Hippocampal formation (tissue), 2 donors: ENCODE measurements at regions not wholly inside any gene's neighbourhood (a gene's known extent, or its start where the extent isn't known, plus 50 kb on each side); places are given as distances from the start of the nearest gene placed in this dataset.
"Not testable (repeated sequence)": the region's sequence is repeated elsewhere in the genome, so short reads cannot be mapped to it uniquely, and the experiment has no call there.

Experiments used
- DNase-seq, 2 donors: peaks; one replicate each; lab custom pipeline; 2025; lab: John Stamatoyannopoulos, UW

DNA sequence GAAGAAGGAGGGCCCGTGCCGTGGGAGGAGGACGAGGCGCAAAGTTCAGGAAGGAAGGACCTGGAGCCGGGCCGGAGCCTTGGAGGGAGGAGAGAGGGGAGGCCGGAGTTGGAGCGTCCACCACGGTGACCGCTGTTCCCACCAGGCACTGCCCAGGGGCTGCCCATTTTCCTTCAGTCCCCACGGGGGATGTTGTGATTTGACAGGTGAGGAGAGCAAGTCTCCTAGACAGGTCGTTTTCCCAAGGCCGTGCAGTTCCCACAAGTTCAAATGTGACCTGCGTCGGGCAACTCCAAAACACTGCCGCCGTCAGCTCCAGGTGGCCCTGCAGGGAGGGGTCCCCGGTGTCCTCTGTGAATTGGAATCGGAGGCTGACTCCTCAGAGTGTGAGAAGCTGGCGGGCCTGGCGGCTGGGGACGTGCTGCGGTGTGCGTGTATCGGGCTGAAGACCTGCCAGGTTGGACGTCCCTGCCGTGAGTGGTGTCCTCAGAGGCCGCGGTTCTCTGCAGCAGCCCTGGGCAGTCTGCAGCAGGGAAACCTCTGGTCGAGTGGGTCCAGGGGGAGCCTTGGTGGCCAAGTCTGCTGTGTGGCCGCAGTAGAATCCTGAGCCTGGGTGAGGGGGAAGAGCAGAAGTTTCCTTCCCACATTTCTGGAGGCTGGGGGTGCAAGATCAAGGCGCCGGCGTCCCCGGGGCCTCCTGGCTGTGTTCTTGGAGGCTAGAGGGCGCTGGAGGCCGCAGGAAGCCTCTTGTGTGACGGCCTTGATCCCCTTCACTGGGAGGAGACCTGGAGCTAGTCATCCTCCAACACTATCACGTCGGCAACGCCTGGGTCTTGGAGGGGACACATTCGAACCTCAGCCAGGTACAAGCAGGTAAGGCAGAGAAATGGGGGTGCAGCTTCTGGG lies 115.1 kb upstream of the FRMD1 start:
- no peak for DNase-seq

DNA sequence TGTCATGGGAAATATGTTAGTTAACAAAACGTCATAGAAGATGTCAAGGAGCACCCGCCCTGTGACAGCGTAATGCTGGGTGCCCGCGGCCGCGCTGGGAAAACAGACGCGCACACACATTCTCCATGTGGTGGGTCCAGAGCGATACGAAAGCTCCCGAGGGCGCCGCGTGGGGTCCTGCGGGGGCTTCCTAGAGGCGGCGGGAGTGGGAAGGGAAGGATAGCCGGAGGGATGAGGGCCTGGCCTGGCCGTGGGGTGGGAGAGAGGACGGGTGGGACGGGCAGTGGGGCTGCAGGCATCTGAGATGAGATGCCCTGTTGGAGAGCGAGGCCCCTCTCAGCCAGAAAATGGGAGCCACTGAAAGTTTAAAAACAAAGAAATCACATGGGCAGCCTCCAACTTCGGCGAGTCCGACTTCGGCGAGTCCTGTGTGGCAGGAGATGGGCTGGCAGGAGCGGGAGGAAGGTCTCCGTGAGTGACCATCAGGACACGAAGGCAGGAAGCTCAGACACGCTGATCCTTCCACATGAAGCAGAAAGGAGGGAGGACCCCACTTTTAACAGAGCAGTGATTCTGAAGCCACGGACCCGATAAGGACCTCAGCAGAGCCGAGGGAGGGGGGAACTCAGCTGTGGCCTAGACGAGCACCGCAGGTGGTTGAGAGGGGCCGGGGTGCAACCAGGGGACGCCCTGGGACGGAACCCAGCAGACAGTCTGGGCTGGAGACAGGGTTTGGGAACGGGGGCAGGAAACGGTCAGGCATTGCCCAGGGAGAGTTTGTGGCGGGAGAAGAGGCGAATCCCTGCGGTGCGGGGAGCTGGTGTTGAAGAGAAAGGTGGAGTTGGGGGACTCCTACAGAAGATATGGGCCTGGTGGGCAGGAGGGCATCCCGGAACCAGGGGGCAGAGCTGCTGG lies 114.1 kb upstream of the FRMD1 start:
- no peak for DNase-seq

DNA sequence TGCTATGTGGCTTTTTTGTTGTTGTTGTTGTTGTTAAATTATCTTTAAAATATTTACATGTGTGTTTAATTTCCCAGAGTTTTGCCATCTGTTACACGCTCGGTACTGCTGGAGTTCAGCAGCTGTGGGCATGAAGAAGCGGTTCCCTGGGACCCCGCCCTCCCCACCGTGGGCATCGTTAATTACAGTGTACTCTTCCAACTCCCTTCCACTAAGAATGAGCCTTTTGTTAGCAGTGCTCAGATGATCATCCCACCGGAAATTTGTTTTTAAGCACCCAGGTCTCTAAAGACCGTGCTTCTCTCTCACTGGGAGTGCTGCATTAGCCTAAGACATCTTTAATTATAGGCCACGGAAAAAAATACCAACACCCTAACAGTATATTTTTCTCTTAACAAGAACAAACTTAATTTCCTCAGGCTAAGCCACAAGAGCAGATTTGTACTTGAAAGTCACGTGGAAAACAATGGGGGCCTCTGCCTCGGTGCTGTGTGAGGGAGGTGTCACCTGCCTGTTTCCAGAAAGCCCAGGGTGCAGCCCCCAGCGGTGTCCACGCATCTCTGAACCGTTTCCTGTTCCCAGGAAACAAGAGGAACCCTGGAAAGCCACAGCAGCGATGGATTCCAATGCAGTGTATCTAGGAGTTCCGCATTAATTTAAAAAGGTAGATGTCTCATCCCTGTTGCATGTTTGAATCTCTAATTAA lies 113.3 kb upstream of the FRMD1 start:
- DNase-seq: no peak

DNA sequence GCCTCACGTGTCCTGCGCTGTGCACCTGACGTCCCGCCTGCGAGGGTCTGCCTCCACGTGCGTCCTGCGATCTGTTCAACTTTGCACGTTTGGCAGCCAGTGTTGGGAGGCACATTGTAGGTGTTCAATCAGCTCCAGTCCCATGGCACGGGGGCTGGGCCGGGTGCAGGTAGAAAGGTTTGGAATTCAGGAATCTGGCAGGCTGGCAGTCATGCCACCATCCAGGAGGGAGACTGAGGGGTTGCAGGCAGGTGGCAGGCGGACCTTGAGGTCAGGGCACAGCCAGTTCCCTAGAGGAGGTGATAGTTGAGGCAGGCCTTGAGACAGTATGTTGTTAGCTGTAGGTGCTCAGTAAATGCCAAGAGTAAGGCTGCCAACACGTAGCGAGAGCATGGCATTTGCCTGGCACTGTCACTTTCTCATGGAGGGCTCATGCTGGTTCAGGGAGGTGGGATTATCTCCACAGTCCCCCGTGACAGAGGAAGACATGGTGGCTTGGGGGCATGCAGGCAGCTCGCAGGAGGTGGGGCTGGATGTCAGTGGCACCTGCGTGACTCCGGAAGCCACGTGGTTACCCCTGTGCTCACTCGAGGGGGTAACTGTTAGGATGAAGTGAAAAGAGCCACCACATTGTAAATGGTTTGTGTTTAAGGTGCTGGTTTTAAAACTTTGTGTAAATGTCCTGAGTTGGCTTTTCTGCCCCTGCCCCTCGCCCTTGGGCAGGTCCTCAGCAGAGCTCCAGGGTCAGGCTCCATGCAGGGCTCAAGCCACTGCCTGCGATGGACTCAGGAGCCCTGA lies 111.8 kb upstream of the FRMD1 start:
- DNase-seq: no peak

DNA sequence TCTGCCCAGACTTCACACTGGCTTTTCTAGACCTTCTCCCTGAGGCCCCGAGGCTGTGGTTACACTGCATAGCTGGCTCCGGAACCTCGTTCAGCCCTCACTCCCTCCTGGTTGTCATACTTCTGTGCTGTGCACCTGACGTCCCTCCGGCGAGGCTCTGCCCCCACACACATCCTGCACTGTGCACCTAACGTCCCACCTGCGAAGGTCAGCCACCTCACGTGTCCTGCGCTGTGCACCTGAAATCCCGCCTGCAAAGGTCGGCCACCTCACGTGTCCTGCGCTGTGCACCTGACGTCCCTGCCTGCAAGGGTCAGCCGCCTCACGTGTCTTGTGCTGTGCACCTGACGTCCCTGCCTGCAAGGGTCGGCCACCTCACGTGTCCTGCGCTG lies 111.0 kb upstream of the FRMD1 start:
- no peak for DNase-seq

DNA sequence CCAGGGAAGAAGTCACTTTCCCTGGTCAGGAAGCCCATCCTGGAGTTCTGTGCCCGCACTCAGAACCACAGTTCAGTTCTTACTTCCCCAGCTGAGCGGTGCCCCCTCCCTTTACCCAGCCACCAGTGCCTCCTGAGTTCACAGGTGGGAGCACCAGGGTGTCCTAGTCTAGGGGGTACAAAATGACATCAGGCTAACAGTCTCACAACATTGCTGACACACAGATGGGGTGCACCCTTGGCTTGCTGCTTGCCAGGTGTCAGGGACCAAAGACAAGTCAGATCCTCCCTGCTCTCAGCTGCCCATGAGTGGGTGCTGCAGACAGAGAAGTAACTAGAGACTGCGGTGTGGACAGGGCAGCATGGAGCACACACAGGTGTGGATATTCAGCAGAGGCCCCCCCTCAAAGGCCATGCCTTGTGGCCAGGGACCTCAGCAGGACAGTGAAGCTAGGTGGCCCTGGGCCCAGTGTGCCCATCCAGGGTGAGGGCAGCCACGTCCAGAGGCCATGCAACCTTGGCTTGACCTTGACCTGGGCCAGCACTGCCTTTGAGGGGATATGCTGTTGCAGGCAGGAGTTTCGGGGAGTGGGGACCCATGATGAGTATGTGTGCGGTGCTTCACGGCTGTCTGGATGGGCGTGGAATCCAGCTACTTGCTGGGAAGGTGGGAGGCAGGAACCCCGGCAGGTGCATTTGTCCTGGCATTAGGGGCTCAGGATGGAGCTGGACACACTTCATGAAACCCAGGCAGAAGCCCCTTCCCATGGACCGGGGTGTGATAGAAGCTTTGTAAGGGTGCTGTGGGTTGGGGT lies 110.4 kb upstream of the FRMD1 start:
- DNase-seq: no peak

DNA sequence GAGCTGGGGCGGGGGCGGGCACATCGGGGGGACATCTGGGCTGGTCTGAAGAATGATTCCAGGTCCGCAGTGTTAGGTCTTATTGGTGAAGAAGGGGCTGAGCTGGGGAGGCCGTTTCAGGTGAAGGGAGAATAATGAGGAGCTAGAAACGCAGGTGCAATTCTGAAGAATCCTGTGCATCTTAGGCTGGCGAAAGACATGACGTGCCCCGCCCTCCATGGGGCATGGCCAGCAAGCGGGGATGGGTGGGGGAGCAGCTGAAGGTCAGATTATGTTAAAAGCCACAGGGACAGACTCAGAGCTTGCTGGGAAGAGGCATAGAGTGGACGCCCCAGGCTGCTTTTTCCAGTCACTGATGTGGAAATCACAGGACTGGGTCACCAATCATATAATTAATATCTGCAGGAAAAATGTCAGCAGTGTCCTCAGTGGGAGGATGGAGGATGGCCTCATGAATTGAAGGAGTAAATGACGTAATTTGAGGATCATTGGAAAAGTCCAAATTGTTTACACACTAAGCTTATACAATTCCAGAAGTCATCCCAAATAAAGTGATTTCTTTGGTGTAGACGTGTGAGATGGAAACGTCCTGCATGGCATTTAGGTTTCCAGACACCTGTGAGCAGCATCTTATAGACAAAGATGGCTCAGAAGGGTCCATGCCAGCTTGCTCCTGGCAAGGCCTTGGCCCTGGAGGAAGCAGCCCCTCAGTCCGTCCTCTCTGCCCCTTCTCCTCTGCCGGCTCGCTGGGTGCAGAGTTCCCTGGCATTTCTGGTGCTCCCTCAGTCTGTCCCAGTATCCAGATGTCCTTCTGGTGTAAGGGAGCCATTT lies 109.6 kb upstream of the FRMD1 start:
- no peak for DNase-seq

DNA sequence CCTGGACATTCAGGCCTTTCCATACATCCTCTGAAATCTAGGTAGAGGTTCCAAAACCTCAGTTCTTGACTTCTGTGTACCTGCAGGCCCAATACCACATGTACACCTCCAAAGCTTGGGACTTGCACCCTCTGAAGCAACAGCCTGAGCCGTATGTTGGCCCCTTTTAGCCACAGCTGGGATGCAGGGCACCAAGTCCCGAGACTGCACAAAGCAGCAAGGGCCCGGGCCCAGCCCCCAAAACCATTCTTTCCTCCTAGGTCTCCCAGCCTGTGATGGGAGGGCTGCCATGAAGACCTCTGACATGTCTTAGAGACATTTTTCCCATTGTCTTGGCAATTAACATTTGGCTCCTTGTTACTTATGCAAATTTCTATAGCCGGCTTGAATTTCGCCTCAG lies 107.4 kb upstream of the FRMD1 start:
- no peak for DNase-seq

DNA sequence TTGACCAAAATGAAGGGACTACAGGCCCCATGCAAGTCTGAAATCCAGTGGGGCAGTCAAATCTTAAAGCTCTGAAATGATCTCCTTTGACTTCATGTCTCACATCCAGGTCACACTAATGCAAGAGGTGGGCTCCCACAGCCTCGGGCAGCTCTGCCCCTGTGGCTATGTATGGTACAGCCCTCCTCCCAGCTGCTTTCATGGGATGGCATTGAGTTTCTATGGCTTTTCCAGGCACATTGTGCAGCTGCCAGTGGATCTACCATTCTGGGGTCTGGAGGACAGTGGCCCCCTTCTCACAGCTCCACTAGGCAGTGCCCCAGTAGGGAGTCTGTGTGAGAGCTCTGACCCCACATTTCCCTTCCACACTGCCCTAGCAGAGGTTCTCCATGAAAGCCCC lies 107.0 kb upstream of the FRMD1 start:
- not testable (repeated sequence) for DNase-seq

DNA sequence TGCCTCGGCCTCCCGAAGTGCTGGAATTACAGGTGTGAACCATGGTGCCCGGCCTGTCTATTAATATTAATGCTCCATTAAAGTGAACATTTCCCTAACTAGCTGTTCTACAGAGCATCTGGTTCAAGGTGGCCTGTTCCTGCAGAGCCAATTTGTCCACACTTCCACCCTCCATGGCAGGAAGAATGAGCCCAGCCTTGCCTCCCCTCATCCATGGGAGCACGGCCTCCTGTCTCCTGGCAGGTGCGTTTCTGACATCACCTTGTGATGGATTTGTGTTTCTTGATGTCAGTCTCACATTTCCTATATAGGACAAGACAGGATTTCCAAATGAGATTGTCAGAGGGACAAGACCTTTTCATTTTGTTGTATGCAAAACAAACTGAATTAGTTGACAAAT lies 105.7 kb upstream of the FRMD1 start:
- DNase-seq: no peak

DNA sequence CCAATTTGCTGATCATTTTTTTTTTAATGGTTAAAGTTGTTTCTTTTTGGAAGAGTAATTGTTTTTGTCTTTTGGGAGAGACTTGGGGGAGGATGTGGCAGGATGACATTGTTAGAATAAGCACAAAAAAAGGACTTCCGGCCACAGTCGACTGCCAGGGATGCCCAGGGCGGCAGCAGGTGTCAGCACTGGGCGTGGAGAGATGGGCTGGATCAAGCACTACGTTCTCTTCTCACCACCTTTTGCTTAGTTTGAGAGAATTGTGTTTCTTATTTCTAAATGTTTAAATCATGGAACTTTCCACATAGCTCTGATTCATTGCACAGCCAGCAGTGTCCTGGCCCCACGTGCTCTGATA lies 104.6 kb upstream of the FRMD1 start:
- DNase-seq: no peak

DNA sequence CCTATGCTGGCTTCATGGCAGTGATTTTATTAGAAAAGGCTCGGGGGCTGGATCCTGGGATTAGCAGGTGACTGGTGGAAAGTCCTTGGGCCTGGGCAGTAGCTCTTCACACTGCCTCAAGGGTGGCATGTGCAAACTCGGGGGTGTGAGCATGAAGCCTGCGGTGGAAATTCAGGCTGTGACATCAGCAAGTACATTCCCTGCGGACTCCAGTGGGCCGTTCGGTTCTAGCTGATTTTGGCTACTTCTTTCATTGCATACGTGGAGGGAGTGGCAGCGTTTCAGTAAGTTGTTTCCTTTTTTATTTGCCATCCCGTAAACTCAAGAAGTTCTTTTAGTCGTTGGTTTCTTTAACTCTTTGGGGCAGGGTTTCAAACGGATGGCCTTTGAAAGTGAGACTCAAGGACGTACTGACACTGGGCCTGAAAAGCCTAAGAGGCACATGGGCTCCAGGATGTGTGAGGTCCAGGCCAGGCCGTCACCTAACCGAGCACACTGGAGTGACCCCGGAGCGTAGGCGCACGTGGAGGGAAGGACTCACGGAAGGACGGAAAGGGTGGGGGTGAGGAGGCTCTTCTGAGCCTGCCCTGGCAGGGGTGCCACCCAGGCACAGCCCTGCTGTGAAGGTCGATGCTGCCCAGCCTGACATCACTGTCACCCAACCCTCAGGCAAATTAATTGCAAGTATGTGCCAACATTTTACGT lies 104.0 kb upstream of the FRMD1 start:
- DNase-seq: no peak

DNA sequence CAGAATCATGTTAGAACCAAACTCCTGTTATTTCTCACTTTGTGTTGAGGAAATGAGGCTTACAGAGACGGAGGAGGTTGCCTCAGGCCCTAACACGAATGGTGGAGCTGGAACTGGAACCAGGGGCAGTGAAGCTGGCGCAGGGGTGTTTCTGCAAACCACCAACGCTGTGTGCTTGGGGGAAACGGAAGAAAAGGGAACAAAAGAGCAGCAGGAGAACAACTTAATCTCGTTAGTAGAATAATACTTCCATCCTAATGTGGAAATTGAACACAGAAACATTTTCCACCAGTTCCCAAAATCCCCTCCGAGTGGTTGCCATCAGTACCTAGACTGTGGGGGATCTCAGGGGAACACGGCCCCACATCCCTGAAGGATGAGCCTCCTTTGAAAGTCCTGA lies 103.4 kb upstream of the FRMD1 start:
- no peak for DNase-seq

DNA sequence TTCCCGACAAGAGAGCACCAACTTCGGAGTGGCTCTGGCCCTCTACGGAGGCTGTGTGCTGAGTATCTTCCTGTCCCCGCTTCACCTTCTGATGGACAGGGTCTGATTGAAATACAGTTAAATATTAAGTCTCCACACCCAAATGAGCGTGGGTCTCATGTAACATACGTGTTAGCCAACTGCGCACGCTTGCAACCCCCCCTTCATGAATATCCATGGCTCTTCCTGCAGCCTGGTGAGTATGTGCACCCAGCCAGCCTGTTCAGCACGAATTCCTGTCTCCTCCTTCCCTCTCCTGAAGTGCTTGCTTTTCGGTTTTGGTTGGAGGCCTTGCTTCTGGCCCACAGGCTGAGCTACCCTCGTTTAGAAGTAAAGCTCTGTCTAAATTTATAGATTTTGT lies 102.9 kb upstream of the FRMD1 start:
- DNase-seq: no peak

DNA sequence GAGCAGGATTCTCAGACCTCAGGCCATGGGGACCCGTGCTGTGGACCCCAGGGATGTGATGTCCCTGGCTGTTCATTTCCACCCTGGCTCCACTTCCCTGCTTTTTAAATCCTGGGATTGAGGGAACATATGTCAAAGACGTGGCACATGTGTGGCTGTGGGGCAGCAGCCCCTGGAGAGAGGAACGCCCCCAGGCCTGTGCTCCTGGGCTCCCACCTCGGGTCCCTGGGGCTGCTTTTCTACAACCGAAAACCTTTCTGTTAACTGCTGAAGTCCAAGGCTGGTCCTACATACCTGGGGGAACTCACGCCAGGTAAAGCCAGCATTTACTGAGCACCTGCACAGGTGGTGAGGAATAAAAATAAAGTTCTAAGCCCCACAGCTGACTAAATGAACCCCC lies 102.3 kb upstream of the FRMD1 start:
- no peak for DNase-seq

DNA sequence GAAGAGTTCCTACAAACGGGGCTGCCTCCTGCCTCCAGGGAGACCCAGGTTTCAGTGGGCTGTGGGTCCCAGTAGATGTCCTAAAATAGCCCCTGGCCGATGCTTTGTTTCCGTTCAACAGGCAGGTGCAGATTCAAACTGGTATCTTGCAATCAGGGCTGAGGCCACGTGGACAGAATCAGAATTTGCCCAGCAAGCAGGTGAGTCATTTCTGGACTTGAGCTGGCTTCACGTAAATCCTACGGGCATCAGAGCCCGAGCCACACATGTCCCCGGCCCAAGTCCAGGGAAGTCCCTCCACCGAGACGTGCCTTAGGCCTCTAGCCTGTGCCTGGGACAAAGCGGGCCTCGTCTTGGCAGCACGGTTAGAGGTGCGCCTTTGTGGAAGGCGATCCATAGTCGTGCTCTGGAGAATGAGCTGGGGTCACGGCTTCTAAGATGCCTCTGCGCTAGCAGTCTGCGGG lies 101.6 kb upstream of the FRMD1 start:
- no peak for DNase-seq

DNA sequence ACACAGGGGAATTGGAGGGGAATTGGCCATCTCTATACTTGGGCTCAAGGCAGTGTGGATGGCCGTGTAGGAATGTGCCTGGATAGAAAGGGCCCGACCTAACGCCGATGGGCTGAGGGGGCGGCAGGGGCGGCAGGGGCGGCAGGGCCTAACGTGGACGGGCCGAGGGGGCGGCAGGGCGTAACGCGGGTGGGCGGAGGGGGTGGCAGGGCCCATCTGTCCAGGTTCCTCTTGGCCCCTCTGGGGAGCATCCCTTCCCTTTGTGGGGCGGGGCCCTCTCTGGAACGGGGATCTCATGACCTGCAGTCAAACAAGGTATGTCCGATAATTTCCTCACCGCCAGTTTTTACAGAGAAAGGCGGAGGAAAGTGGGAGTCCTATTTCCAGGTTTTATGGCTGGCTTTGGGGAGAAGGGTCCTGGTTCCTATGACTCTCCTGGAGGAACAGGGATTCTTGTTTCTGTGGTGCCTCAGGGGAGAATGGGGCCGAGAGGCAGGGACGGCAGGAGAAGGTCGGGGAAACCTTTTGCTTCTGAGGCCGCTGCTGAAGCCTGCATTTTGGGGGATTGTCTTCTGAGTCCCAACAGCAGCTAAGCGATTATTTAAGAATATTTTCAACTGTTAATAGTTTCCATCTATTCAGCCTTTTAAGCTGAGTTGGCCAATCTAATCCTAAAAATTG lies 100.8 kb upstream of the FRMD1 start:
- no peak for DNase-seq

DNA sequence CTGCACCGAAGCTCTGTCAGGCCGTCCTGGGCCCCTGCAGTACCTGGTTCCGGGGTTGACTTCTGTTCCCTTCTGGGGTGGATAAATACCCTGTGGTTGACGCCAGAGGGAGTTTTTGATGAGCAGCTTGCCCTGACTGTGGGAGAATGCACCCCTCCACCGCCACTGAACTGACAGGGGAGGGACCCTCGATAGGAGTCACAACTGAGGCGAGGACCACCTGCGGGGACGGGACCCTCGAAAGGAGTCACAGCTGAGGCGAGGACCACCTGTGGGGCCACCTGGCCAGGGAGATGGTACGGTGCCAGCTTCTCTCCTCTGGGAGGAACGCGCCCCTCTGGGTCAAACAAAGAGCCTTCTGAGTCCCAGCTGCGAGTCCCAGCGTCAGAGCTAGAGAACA lies 100.1 kb upstream of the FRMD1 start:
- no peak for DNase-seq
